ENCODE measurements at regions not wholly inside any gene's neighbourhood (a gene's known extent, or its start where the extent isn't known, plus 50 kb on each side); places are given as distances from the start of the nearest gene placed in this dataset.

DNA sequence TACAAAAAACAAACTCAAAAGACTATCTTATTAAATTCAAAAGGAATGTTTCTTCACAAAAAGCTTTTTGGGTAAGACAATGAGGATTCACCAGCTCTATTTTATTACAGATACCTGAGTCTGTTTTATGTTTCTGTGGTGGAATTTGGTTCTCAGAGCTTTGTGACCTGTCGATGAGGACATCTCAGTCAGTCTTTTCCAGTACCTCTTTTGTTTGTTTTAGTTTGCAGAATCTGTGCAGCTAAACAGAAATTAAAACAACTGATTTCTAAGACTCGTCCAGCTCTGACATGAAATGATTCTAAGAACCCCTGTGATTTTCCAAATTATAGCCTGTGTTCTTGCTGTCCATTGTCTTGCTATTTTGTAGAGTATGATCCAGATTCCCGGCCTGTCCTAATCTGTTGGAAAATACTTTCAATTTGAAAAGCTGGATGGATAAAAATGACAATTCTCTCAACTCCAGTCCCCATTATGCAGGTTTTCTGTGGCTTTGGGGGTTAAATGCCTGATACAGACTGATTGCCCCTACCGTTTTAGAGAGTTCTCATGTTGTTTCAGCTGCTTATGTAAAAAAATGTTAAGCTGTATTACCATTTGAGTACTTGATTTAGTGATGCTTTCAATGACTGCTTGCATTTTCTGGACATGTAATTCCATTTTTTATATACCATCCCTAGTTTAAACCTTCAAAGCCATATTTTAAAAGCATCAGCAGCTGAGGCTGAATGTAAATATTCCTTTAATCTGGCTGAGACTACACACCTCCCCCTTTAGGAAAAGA, 94.2 kb upstream of the TAB2 start:
- TF ChIP-seq, protein P1, sequence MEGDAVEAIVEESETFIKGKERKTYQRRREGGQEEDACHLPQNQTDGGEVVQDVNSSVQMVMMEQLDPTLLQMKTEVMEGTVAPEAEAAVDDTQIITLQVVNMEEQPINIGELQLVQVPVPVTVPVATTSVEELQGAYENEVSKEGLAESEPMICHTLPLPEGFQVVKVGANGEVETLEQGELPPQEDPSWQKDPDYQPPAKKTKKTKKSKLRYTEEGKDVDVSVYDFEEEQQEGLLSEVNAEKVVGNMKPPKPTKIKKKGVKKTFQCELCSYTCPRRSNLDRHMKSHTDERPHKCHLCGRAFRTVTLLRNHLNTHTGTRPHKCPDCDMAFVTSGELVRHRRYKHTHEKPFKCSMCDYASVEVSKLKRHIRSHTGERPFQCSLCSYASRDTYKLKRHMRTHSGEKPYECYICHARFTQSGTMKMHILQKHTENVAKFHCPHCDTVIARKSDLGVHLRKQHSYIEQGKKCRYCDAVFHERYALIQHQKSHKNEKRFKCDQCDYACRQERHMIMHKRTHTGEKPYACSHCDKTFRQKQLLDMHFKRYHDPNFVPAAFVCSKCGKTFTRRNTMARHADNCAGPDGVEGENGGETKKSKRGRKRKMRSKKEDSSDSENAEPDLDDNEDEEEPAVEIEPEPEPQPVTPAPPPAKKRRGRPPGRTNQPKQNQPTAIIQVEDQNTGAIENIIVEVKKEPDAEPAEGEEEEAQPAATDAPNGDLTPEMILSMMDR (IDR thresholded peaks at IDR 0.05) = no peak
- no peak for TF ChIP-seq EP300 (IDR thresholded peaks at IDR 0.05)
- TF ChIP-seq POLR2AphosphoS5 (IDR thresholded peaks at IDR 0.05) = no peak
